HG03103 (cell line): ENCODE measurements at regions not wholly inside any gene's neighbourhood (a gene's known extent, or its start where the extent isn't known, plus 50 kb on each side); places are given as distances from the start of the nearest gene placed in this dataset.

Experiments used
- ATAC-seq: cut with Tn5 transposase; IDR thresholded peaks from one replicate; pipeline ENCODE4 v1.9.1; 2021; ENCODE audit warnings: low read depth; ENCODE audit not compliant: unreplicated experiment

DNA sequence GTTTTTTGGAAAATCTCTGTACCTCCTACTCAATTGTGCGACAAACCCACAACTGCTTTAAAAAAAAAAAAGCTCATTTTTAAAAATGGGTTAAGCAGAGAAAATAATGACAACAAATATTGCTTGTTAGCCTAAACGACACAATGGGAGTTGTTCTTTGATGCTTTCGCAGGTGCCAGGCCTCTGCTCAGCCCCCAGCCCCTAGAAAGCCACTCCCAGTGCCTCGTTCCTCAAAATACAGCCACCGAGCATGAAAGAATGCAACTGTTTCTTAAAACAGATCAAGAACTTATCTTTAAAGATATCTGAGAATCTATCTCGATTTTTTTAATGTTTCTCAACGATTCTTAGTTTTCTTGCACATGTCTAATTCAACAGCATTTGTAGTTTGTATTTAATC, 85.2 kb upstream of the PFKP start:
- no peak for ATAC-seq

- no peak for ATAC-seq
Measured at GRCh38 chr10:2981361-2981801, 86.0 kb upstream of the PFKP start.

DNA sequence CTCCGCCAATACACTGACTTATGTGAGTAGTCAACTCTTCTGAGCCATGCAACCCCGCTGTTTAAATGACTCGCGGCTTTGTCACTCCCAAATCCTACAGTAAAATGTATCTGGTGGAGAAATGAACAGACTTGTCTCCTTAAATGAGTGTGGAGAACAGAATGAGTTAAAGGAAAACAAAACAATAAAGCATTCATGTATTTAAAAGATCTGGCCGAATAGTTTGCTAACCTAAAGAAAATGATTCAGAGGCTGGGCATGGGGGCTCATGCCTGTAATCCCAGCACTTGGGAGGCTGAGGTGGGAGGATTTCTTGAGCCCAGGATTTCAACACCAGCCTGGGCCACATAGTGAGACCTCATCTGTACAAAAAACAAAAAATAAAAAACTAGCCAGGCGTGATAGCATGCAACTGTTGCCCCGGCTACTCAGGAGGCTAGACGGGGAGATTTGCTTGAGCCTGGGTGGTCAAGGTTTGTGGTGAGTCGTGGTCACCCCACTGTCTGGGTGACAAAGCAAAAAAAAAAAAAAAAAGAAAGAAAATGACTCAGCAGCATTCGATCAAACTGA, 86.5 kb upstream of the PFKP start:
- ATAC-seq: no peak

DNA sequence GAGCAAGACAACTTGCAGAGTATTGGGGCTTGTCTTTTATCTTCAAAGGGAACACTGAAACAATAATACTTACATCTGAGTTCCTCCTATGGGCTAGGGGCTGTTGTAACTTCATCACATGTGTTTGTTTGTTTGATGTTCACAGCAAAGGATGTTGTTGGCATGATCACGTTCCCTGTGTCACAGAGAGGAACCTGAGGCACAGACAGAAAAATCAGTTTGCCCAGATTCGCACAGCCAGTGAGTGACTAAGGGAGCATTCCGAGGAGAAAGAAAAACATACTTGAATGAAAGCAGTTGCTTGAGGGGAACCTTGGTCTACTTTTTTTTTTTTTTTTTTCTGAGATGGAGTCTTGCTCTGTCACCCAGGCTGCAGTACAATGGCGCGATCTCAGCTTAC, 87.2 kb upstream of the PFKP start:
- ATAC-seq: no peak

DNA sequence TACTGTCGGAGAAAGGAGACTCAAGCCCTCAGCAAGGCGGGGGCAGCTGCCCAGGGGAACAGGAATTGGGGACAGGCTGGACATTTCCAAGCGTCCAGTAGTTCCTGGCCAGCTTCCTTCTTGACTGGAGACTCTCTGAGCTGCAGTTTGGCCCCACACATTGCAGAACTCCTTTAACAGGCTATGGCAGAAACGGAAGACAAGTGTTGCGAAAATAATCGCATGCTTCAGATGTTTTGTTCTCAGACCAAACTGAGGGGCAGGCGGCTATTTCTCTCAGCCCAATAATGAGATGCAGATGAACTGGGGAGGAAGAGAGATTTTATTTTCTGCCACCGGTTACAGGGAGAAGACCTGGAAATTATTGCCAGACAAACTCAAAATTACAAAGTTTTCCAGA, 88.0 kb upstream of the PFKP start:
- no peak for ATAC-seq

GRCh38 chr10:2978574-2979273, 88.6 kb upstream of the PFKP start:
- no peak for ATAC-seq

DNA sequence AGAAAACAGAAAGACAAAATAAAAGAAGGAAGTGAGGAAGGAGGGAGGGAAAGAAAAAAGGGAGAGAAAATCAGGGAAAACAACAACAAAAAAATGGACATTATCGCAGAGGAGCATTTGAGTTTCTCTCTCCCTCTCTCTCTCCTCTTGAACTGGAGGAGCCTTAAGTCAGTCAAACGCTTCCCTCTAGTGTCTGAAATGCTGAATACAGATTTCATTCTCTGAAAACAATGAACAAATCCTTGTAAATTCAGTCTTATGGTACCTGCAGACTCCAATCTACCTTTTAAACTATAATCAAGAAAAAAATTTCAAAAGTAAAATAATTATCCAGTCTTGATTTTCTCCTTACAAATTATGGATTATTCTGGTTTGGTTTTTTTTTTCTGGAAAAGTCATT, 89.2 kb upstream of the PFKP start:
- ATAC-seq: no peak

DNA sequence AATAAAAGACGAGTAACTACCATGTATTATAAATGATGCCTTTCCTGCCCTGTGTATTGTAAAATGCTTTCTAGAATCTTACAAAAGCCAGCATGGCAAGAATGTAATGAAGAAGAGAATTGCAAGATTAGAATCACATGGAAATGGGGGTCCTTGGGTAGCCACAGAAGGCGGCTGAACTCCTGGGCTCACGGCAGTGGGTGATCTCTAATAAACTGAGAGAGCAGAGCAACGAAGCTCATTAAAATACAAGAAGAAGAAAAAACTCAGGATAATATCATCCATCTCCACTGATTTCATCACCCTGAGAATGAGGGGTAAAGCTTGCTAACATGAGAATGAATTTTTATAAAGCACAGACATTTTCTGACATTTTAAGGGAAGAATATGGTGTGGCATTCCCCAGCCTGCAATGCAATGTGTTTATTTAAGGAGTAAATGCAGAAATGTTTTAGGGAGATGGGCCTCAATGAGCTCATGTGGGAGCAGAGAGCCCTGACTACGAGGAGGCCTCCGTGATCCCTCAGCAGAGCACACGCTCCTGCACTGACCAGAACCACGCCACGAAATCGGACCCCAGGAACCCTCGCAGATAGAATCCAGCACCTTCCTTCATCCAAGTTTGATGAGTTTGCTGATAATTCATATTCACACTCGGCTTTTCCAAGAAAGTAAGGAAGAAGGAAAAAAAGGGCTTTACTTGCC, 92.7 kb upstream of the PFKP start:
- no peak for ATAC-seq

DNA sequence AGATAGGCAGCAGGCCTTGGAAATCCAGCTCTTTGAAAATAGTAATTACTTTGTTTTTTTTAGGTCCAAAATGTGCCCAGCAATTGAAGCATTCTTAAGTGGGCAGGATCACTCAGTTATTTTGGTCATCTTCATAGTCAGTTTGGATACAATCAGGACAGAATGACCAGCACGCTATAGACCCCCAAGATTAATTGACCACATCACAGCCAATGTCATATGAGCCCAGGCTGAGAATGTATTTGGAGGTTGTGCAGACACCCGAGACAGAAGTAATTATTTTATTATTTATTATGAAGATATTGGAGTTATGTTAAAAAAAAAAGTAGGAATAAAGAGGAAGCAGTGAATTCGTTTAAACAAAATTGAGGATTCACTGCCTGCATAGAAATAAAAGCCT, 93.3 kb upstream of the PFKP start:
- no peak for ATAC-seq

DNA sequence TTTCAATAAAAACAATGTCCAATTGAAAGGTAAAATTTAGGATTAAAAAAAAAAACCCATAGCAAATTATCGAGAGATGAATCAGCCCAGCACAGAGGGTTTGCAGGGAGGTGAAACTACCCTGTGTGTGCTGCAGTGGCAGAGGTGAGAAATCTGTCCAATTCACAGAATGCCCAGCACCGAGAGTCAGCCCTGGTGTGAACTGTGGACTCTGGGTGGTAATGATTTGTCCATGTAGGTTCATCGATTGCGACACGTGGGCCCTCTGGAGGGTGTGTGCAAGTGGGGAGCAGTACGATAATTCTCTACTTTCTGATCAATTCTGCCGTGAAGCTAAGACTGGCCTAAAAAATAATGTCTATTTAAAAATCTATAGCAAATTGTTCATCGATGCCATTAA, 94.5 kb upstream of the PFKP start:
- no peak for ATAC-seq

- no peak for ATAC-seq
Measured at GRCh38 chr10:2972216-2972615, 95.1 kb upstream of the PFKP start.

GRCh38 chr10:2970190-2970823, 97.0 kb upstream of the PFKP start:
- no peak for ATAC-seq

DNA sequence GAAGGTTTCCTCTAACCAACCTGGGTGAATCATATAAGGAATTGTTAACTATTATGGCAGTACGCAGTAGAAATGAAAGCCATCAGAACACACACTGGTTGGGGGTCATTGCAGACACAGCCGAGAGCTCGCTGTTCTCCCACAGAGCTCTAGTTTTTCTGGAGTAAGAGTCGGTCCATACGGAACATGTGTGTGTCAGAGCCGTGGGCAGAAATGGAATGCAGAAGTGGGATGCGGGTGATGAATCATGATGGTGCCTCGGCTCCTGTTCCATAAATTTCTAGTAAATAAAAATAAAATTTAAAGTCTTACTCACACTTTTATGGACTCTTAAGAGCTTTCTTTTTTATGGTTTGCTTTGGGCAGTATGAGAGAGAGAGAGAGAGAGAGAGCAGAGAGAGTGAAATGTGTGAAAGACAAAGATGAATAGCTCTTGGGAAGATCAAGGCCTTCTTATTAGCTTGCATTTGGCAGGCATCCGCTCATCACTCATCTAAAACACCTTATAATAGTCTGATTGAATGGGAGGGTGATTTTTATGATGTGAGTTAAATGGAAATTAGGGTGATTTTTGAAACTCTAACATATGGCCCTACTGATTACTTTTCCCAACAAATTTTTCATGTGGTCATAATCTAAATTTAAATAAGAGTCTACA, 98.8 kb upstream of the PFKP start:
- ATAC-seq: no peak

DNA sequence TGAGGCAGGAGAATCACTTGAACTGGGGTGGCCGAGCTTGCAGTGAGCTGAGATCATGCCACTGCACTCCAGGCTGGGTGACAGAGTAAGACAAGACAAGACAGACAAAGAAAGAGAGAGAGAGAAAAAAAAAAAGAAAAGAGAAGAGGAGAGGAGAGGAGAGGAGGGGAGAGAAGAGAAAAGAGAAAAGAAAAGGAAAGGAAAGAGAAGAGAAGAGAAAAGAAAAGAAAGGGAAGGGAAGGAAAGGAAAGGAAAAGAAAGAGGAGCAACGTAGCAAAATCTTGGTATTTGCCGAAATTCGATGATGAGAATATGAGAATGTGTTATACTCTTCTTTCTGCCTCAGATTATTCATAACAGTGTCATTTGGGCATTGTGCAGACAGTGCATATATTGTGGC, 101.2 kb upstream of the PFKP start:
- ATAC-seq: no peak

GRCh38 chr10:2964632-2965296, 102.6 kb upstream of the PFKP start:
- no peak for ATAC-seq

GRCh38 chr10:2963889-2964631, 103.3 kb upstream of the PFKP start:
- ATAC-seq: no peak

- no peak for ATAC-seq
Measured at GRCh38 chr10:2962194-2962593, 105.2 kb upstream of the PFKP start.

DNA sequence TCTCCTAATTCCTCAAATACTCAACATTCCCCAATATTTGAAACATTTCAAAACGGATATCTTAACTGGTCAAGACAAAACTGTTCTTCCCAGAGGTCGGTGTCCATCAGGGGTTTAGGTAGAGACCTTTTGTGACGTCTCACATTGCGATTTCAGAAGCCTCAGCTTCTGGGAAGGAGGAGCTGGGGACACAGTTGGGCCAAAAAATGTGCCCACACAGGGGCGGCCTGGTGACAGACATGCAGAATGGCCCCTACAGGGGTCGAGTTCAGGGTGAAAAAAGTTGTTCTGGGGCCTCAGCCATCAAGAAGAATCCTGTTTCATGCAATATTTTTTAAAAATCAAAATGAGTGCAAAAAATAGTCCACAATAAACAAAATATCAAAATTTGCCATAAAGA, 108.7 kb upstream of the PFKP start:
- ATAC-seq: no peak

DNA sequence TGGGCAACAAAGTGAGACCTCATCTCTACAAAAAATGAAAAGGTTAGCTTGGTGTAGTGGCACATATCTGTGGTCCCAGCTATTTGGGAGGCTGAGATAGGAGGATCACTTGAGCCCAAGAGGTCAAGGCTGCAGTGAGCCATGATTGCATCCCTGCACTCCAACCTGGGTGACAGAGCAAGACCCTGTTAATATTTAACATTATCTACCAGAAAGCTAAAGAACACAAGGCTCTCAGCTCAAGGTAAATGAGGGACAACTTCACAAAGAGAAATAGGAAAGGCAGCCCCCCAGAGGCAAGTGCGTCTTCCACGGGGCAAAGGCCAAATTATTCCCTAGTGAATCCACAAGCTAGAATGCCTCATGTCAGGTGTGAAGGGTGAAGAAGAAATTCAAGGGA, 109.6 kb upstream of the PFKP start:
- ATAC-seq: no peak

GRCh38 chr10:2955064-2955463, 112.3 kb upstream of the PFKP start:
- ATAC-seq: no peak
